GM19035 (cell line): ENCODE measurements at regions not wholly inside any gene's neighbourhood (a gene's known extent, or its start where the extent isn't known, plus 50 kb on each side); places are given as distances from the start of the nearest gene placed in this dataset.

Source experiments
- ATAC-seq: cut with Tn5 transposase; IDR thresholded peaks from one replicate; pipeline ENCODE4 v1.9.1; 2021; ENCODE audit not compliant: unreplicated experiment

GRCh38 chr3:44013967-44014366 lies 227.7 kb upstream of the TOPAZ1 start:
- no peak for ATAC-seq

GRCh38 chr3:44015170-44015569 lies 226.5 kb upstream of the TOPAZ1 start:
- ATAC-seq = no peak

- no peak for ATAC-seq
These were observed 224.9 kb upstream of the TOPAZ1 start for GRCh38 chr3:44016818-44017217.

- ATAC-seq = no peak
These were observed 222.8 kb upstream of the TOPAZ1 start for GRCh38 chr3:44018926-44019325.

GRCh38 chr3:44019736-44020135 lies 221.9 kb upstream of the TOPAZ1 start:
- no peak for ATAC-seq

- no peak for ATAC-seq
These were observed 221.5 kb upstream of the TOPAZ1 start for GRCh38 chr3:44020143-44020542.

GRCh38 chr3:44021651-44022594 lies 219.8 kb upstream of the TOPAZ1 start:
- no peak for ATAC-seq

- ATAC-seq = no peak
These were observed 217.6 kb upstream of the TOPAZ1 start for GRCh38 chr3:44023961-44024593.

GRCh38 chr3:44026220-44026865 lies 215.3 kb upstream of the TOPAZ1 start:
- no peak for ATAC-seq

GRCh38 chr3:44029100-44029499 lies 212.6 kb upstream of the TOPAZ1 start:
- ATAC-seq = no peak

- no peak for ATAC-seq
These were observed 211.4 kb upstream of the TOPAZ1 start for GRCh38 chr3:44030285-44030684.

GRCh38 chr3:44030687-44031305 lies 210.9 kb upstream of the TOPAZ1 start:
- no peak for ATAC-seq

GRCh38 chr3:44031387-44032380 lies 210.0 kb upstream of the TOPAZ1 start:
- ATAC-seq = no peak

- ATAC-seq = no peak
These were observed 209.2 kb upstream of the TOPAZ1 start for GRCh38 chr3:44032487-44032886.

- no peak for ATAC-seq
These were observed 208.6 kb upstream of the TOPAZ1 start for GRCh38 chr3:44033123-44033522.

- no peak for ATAC-seq
These were observed 204.8 kb upstream of the TOPAZ1 start for GRCh38 chr3:44036850-44037249.

- ATAC-seq = no peak
These were observed 202.7 kb upstream of the TOPAZ1 start for GRCh38 chr3:44039006-44039405.

- ATAC-seq = no peak
These were observed 200.0 kb upstream of the TOPAZ1 start for GRCh38 chr3:44041726-44042125.

- ATAC-seq = no peak
These were observed 198.9 kb upstream of the TOPAZ1 start for GRCh38 chr3:44042772-44043171.
